ENCODE measurements at regions not wholly inside any gene's neighbourhood (a gene's known extent, or its start where the extent isn't known, plus 50 kb on each side); places are given as distances from the start of the nearest gene placed in this dataset.

- no peak for TF ChIP-seq FOXA1 (IDR thresholded peaks at IDR 0.05)
- TF ChIP-seq ATF3 (IDR thresholded peaks at IDR 0.05) = no peak
- no peak for TF ChIP-seq FOXA2 (IDR thresholded peaks at IDR 0.05)
- H3K36me3 ChIP-seq (ENCODE audit: control insufficient read depth in 4 of 4, insufficient read depth in 3 of 4, low read depth in 1 of 4, low read length in 3 of 4) = no peaks in the 10 kb centered on the region
- H3K27me3 ChIP-seq (ENCODE audit: control insufficient read depth in 4 of 4, insufficient read depth in 4 of 4, low read length in 3 of 4) = no peaks in the 10 kb centered on the region
- no peak overlapping the region for H3K4me3 ChIP-seq (ENCODE audit: low read depth in 1 of 3, low read length in 3 of 3)
- H3K27ac ChIP-seq (ENCODE audit: low read depth in 1 of 2, low read length in 2 of 2) = no peak overlapping the region
- H3K9ac ChIP-seq (ENCODE audit: low read depth in 1 of 2, low read length in 2 of 2) = no peak overlapping the region
- no peak for DNase-seq (ENCODE audit: low spot score)
- H3K9me3 ChIP-seq (ENCODE audit: control insufficient read depth in 4 of 4, low read length in 3 of 4) = no peaks in the 10 kb centered on the region
- no peaks in the 10 kb centered on the region for H3K4me1 ChIP-seq (ENCODE audit: control insufficient read depth in 4 of 4, insufficient read depth in 4 of 4, low read length in 3 of 4)
Observed at GRCh38 chr11:16591157-16591556, 147.3 kb upstream of the C11orf58 start.

- H3K36me3 ChIP-seq (ENCODE audit: control insufficient read depth in 4 of 4, insufficient read depth in 3 of 4, low read depth in 1 of 4, low read length in 3 of 4) = no peaks in the 10 kb centered on the region
- DNase-seq (ENCODE audit: low spot score) = no peak
- no peaks in the 10 kb centered on the region for H3K9me3 ChIP-seq (ENCODE audit: control insufficient read depth in 4 of 4, low read length in 3 of 4)
- TF ChIP-seq MAX (IDR thresholded peaks at IDR 0.05) = no peak
- no peak for TF ChIP-seq FOXA2 (IDR thresholded peaks at IDR 0.05)
- TF ChIP-seq HNF4A (conservative IDR thresholded peaks at IDR 0.05) = no peak
- no peak for TF ChIP-seq ZBTB33 (IDR thresholded peaks at IDR 0.05)
- no peak for TF ChIP-seq SP1 (IDR thresholded peaks at IDR 0.05)
- TF ChIP-seq REST (IDR thresholded peaks at IDR 0.05) = no peak
- no peak for TF ChIP-seq CTCF (IDR thresholded peaks at IDR 0.05; ENCODE audit: low read depth, low read length, missing input control)
- no peak for TF ChIP-seq RXRA (IDR thresholded peaks at IDR 0.05)
- no peak for TF ChIP-seq FOXA1 (IDR thresholded peaks at IDR 0.05)
- no peak for TF ChIP-seq RAD21 (IDR thresholded peaks at IDR 0.05)
- H3K27me3 ChIP-seq (ENCODE audit: control insufficient read depth in 4 of 4, insufficient read depth in 4 of 4, low read length in 3 of 4) = no peaks in the 10 kb centered on the region
- WGBS = 21% methylated on average over 1 of the region's 1 CpG
- no peak overlapping the region for H3K4me3 ChIP-seq (ENCODE audit: low read depth in 1 of 3, low read length in 3 of 3)
- H3K4me1 ChIP-seq (ENCODE audit: control insufficient read depth in 4 of 4, insufficient read depth in 4 of 4, low read length in 3 of 4) = no peaks in the 10 kb centered on the region
- no peak overlapping the region for H3K27ac ChIP-seq (ENCODE audit: low read depth in 1 of 2, low read length in 2 of 2)
- no peak overlapping the region for H3K9ac ChIP-seq (ENCODE audit: low read depth in 1 of 2, low read length in 2 of 2)
Observed at GRCh38 chr11:16587670-16588069, 150.8 kb upstream of the C11orf58 start.
